GM11168 (cell line): ENCODE measurements at regions not wholly inside any gene's neighbourhood (a gene's known extent, or its start where the extent isn't known, plus 50 kb on each side); places are given as distances from the start of the nearest gene placed in this dataset.
"Not testable (repeated sequence)": the region's sequence is repeated elsewhere in the genome, so short reads cannot be mapped to it uniquely, and the experiment has no call there.

ENCODE experiments used
- in situ Hi-C: fragments of 300-500 bp; cut with MboI; formaldehyde crosslinking; loops from one replicate; pipeline ENCODE4 v1.12.0; 2022; ENCODE audit warnings: low sequenced_read_pairs; ENCODE audit not compliant: unreplicated experiment

DNA sequence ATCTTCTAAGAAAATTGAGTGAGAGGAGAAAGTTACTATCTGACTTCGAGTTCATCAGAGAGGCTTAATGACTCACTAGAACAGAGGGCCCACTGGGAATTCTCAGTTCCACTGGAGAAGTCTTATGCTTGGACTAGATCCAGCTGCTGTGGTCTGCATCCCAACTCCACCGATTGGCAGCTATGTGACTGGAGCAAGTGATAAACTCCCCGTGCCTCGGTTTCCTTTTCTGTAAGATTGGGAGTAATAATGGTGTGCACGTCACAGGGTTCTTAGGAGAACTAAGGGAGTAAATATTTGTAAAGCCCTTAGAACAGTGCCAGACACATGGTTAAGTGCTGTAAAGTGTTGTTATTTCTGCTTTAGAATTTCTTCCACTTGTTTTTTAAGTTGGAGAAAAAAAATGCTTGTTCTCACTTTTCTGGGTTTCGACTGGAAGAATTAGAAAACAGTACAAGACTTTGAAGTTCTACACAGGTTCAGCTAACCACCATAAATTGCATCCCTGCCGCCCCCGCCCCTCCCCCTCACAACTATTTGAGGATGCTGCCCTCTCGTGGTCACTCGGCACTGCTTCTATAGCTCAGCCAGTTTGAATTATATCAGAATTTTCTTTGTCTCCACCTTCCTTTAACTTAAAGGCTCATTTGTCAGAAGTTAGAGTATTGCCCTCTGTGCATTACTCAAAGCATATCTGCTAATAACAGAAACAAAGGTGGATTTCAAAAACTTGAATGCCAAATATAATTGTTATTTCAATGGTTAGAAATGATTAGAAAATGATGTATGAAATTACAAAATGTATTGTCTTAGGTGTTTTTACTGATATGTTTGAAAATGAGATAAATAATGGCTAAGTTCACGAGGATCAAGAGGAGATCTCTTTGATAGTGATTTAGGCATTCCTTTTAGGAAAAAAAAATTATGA lies 95.0 kb upstream of the IFNGR1 start:
- in situ Hi-C loops = loop anchor here (5.0 kb wide), 2 partner anchors 92 to 227 kb away; no protein-coding TSS in a partner anchor

DNA sequence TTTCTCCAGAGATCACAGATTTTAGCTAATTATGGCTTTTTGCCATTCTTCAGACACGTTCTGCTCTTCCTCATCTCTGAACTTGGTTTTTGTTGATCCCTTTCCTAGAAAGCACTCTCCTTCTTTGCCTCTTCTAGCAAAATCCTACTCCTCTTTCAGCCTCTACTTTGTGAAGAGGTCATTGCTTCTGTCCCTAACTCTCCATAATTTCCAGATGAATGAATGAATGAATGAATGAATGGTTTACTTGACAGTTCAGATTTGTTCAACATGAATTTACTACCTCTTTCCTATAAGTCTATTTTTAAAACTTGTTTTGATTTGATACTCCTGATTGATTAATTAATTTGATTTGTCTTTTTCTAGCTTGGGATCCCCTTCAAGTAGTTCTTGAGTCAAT lies 94.0 kb upstream of the IFNGR1 start:
- in situ Hi-C loops = loop anchor here (5.0 kb wide), 2 partner anchors 91 to 226 kb away; no protein-coding TSS in a partner anchor

DNA sequence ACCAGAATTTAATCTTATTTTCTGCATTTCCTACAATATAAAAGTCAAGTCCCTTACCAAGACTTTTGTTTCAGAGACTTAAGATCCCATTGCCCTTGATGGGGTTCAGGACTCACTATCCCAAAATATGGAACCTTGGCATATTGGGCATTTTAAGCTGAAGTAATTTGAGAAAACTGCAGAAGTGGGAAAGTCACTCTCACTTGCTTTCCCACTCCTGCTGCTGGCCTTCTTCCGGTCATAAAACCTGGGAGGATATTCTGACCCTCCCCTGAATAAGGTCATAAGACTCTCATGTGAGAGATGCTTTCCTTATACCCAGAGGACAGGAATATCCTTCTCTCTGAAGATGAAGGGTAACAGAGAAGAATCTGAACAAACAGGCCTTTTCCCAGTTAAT lies 92.8 kb upstream of the IFNGR1 start:
- in situ Hi-C loops = loop anchor here (5.0 kb wide), 2 partner anchors 90 to 225 kb away; no protein-coding TSS in a partner anchor

- in situ Hi-C loops = no loop called here
Observed at GRCh38 chr6:137309078-137309762, 90.0 kb upstream of the IFNGR1 start.

- in situ Hi-C loops = no loop called here
Observed at GRCh38 chr6:137307163-137307854, 88.1 kb upstream of the IFNGR1 start.

GRCh38 chr6:137305691-137306090 lies 86.5 kb upstream of the IFNGR1 start:
- in situ Hi-C loops = no loop called here

GRCh38 chr6:137304020-137304780 lies 85.0 kb upstream of the IFNGR1 start:
- in situ Hi-C loops = no loop called here

GRCh38 chr6:137303441-137303840 lies 84.3 kb upstream of the IFNGR1 start:
- in situ Hi-C loops = no loop called here

- in situ Hi-C loops = no loop called here
Observed at GRCh38 chr6:137299681-137300080, 80.5 kb upstream of the IFNGR1 start.

GRCh38 chr6:137297887-137298286 lies 78.7 kb upstream of the IFNGR1 start:
- in situ Hi-C loops = no loop called here

DNA sequence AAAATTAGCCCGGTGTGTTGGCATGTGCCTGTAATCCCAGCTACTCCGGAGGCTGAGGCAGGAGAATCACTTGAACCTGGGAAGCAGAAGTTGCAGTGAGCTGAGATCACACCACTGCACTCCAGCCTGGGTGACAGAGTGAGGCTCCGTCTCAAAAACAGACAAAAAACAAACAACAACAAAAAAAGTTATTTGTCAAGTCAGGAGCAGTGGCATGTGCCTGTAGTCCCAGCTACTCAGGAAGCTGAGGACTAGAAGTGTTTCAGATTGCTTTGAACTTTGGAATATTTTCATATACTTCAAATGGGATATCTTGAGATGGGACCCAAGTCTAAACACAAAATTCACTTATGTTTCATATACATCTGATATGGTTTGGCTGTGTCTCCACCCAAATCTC lies 73.1 kb upstream of the IFNGR1 start:
- in situ Hi-C loops = not testable (repeated sequence)

DNA sequence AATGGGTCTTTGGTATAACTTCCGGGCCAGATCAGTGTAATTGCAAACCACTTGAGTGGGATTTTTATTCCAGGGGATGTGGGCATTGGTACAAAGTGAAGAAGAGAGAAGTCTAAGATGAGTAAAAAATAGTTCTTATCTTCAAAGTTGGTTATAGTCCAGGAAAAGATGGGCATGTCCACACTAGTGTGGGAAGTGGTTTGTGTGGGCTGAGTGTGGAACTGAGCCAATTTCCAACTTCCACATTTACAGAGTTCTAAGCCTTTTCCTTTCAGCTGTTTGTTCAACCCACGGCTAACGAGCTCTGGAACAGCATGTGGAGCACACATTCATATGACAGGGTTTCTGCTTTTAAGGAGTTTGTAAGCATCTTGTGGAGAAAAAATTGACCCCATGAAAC lies 72.3 kb upstream of the IFNGR1 start:
- in situ Hi-C loops = no loop called here

GRCh38 chr6:137290601-137291261 lies 71.5 kb upstream of the IFNGR1 start:
- in situ Hi-C loops = no loop called here

DNA sequence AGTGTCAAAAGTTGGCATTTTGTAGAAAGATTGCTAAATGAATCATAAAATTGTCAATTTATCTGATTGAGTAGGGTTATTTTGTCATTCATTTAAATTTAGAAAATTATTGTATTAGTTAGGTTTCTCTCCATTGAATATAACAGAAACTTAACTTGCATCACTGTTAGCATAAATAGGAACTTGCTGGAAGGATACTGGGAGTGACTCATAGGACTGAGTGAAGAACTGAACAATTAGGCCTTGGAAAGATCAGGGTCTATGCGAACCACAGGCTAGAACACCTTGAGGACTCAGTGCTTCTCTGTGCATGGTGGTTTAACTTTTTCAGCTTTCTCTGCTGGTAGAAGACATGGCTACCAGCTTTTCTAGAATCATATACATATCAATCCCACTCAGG lies 67.7 kb upstream of the IFNGR1 start:
- in situ Hi-C loops = no loop called here

- in situ Hi-C loops = no loop called here
Observed at GRCh38 chr6:137286368-137286767, 67.2 kb upstream of the IFNGR1 start.

GRCh38 chr6:137284811-137285110 lies 65.6 kb upstream of the IFNGR1 start:
- in situ Hi-C loops = no loop called here

DNA sequence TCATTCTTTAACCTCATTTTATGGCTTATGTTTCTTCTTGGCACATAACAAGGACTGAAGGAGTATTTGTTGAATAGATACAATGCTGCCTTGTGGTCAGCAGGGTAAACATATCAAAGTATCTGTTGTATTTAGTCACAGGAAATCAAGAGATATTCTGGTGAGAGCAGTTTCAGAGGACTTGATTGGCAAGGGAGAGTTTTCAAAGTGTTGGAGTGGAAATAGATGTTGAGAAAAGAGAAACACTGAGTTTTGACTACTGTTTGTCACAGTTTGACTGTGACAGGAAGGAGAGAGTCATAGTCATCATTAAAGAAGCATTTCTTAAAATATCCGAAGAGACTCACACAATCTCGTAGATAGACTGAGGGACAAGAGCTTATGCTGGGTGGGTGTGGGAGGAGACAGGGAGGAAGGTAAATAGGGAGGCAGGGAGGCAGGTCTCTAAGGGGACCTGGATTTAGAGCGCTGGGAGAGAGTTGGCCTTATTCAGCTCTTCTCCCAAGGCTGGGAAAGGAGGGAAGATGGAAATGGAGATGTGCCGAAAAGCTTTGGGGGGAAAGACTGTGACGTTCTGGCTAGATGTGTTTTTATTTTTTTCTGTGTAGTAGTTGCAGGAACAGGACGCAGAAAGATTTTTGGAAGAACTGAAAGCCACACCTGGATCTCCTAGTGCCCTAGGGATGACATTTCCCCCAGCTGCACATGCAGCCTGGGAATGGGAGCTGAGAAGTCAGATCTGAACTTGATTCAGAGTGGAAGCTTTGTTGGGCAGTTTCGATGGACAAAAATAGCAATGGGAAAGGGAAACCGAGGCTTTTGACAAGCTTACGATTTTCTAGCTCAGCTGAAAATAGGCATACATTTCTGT lies 65.0 kb upstream of the IFNGR1 start:
- in situ Hi-C loops = no loop called here

GRCh38 chr6:137283080-137283479 lies 63.9 kb upstream of the IFNGR1 start:
- in situ Hi-C loops = no loop called here

- in situ Hi-C loops = no loop called here
Observed at GRCh38 chr6:137282254-137282653, 63.1 kb upstream of the IFNGR1 start.
